ENCODE measurements at regions not wholly inside any gene's neighbourhood (a gene's known extent, or its start where the extent isn't known, plus 50 kb on each side); places are given as distances from the start of the nearest gene placed in this dataset.

GRCh38 chr12:15033641-15034040 lies 60.8 kb downstream of the PDE6H start:
- H3K9ac ChIP-seq (ENCODE audit: low read depth, low read length) = no peak overlapping the region
- ATAC-seq (ENCODE audit: low read depth) (no peak), DNase-seq (no peak)
- no peak overlapping the region for H2BK5ac ChIP-seq (ENCODE audit: low read depth, low read length, poor library complexity, severe bottlenecking)
- no TSS peak for BruUV-seq (replicated peaks)
- H4K8ac ChIP-seq (ENCODE audit: low read depth in 2 of 2, low read length in 2 of 2) = no peak overlapping the region
- H2AK9ac ChIP-seq (replicated peaks; ENCODE audit: low read depth, low read length, poor library complexity) = no peak overlapping the region
- H3K4me2 ChIP-seq (ENCODE audit: low read depth, low read length) = no peak overlapping the region
- H3K18ac ChIP-seq (ENCODE audit: low read depth, low read length) = no peak overlapping the region
- H3K4ac ChIP-seq (ENCODE audit: low read depth, low read length) = no peak overlapping the region
- H3K9me1 ChIP-seq (ENCODE audit: insufficient read depth, low read length) = no peaks in the 10 kb centered on the region
- H3K23ac ChIP-seq (ENCODE audit: low read depth, low read length) = no peak overlapping the region
- H2BK120ac ChIP-seq (ENCODE audit: low read depth, low read length) = no peak overlapping the region
- no peaks in the 10 kb centered on the region for H3K4me1 ChIP-seq (ENCODE audit: control insufficient read depth, insufficient read depth, low read length)
- no peak overlapping the region for H3K4me3 ChIP-seq (ENCODE audit: insufficient read depth, low read depth, low read length)
- H3K27ac ChIP-seq (ENCODE audit: insufficient read depth, low read length) = no peak overlapping the region
- no peaks in the 10 kb centered on the region for H3K36me3 ChIP-seq (ENCODE audit: control insufficient read depth, insufficient read depth, low read length)
- no peak overlapping the region for H4K91ac ChIP-seq (ENCODE audit: insufficient read depth, low read depth, low read length)
- H2AK5ac ChIP-seq (ENCODE audit: low read depth, low read length) = no peak overlapping the region
- H4K20me1 ChIP-seq (ENCODE audit: insufficient read depth, low read length) = no peaks in the 10 kb centered on the region
- POLR2A ChIA-PET (ENCODE audit: unreplicated experiment) = no interaction called here
- no peak overlapping the region for H2AFZ ChIP-seq (replicated peaks; ENCODE audit: low read length, poor library complexity)
- dilution Hi-C loops (cut with HindIII; ENCODE audit: low sequenced_read_pairs, unreplicated experiment) (no loop called here), intact Hi-C loops (cut with micrococcal nuclease) (no loop called here), in situ Hi-C loops (cut with MboI; ENCODE audit: low sequenced_read_pairs) (no loop called here)
- no peaks in the 10 kb centered on the region for H3K9me3 ChIP-seq (ENCODE audit: control insufficient read depth, insufficient read depth, low read length)
- CTCF ChIA-PET = no interaction called here
- WGBS, 2 experiments (ENCODE audit: extremely low coverage in 2 of 2, insufficient read length in 1 of 2) = 8% methylated on average over 2 of the region's 3 CpGs; no CpG with 5 or more reads in 1 of the 2 experiments
- H3K56ac ChIP-seq (ENCODE audit: extremely low read depth, insufficient read depth, low read length) = no peak overlapping the region
- no peak overlapping the region for H4K5ac ChIP-seq (ENCODE audit: low read depth, low read length)
- no peaks in the 10 kb centered on the region for H3K79me1 ChIP-seq (ENCODE audit: low read depth in 1 of 2, low read length in 2 of 2)
- no peak overlapping the region for H2BK15ac ChIP-seq (ENCODE audit: low read depth, low read length)
- TF ChIP-seq RFX5 (IDR thresholded peaks at IDR 0.05; ENCODE audit: low read depth, low read length) (no peak), NFE2L2 (IDR thresholded peaks at IDR 0.05; ENCODE audit: low read depth, low read length) (no peak), POLR2A (IDR thresholded peaks at IDR 0.05; ENCODE audit: low read depth, low read length) (no peak)
- no peak overlapping the region for H3K14ac ChIP-seq (replicated peaks; ENCODE audit: low read depth, low read length)
- H2BK20ac ChIP-seq (ENCODE audit: low read depth, low read length) = no peak overlapping the region
- H3K27me3 ChIP-seq (ENCODE audit: control insufficient read depth, insufficient read depth, low read length) = no peaks in the 10 kb centered on the region
